NCI-H2171 (cell line): ENCODE measurements at regions not wholly inside any gene's neighbourhood (a gene's known extent, or its start where the extent isn't known, plus 50 kb on each side); places are given as distances from the start of the nearest gene placed in this dataset.
"Not testable (repeated sequence)": the region's sequence is repeated elsewhere in the genome, so short reads cannot be mapped to it uniquely, and the experiment has no call there.

Experiments
- DNase-seq: peaks from one replicate; lab custom pipeline; 2025; lab: John Stamatoyannopoulos, UW

DNA sequence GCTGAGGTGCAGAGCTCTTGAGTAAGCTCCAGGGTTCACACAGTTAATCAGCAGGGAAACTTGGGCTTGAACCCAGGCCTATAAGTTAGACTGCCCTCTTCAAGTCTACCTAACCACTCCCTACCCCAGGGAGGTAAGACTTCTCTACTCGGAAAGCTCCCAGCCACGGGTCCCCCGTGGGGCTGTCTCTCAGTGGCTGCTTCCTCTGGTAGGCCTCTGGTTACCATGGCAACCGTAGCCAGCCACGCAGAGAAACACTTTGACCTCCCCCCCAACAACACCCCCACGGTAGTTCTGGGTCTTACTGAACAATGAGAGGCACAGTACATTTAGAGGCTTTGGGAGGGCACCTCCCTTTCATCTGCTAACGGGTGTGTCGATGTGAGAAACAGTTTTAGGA lies 245.2 kb downstream of the AACS start:
- no peak for DNase-seq

DNA sequence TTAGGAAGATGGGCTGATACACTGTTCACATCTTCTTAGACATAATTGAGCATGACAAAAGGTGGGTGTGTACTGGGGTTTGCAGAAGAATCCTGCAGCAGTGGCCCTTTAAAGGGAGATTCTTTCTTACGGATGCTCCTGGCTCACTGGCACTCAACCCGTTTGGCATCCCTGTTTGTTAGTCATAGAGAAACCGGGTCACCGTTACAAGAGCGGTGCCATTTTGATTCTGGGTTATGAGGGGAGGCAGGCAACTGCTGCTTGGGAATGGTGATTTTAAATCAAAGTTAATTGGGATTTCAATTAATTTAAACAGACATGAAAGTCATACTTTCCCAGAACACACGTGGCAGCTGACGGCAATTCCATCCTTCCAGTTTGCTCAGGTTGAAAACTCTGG lies 245.8 kb downstream of the AACS start:
- no peak for DNase-seq

DNA sequence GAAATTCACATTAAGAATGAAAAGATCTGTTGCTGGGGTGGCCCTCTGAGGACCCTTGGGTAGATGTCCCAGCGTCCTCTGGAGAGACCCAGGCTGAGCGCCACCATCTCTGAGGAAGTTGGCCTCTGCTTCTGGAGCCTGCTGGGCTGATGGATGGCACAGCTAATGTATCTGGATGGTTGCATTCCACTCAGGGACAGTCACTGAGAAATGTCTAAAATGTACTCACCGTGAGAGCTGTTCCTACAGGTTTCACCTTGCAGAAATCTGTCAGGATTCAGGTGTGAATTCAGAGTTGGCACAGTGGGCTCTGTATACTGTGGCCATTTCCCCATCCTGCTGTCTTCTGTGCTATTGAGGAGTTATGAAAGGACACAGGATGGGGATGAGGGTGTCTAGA lies 247.2 kb downstream of the AACS start:
- no peak for DNase-seq

DNA sequence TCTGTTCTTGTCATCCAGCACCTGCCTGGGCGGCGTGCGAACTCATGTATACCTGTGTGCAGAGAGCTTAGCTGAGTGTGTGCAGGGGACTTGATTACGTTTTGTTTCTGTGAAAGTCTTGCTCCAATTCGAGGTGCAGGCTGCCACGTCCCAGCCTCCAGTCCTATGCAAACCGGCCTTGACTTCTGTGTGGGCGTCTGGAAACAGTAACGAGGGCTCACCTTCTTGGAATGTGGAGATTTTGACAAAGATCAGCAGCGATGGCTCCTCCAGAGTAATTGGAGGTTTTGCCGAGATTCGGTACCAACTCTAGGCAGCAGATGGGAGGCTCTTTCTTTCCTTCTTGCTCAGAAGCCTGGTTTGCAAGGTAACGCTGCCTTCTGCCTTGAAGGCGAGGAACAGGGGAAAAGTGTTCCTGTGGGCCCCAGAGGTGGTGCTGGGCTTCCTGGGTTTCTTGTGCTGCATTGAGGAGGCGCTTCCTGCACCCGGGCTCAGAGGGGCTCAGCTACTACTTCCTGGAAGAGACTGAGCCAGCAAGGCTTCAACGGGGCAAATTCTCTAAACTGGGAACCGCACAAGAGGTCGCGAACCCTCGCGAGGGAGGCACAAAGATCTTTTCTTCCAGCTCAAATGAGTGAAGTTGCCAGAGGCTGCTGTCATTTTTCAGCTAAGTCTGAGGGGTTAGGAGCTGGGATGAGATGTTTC lies 249.0 kb downstream of the AACS start:
- no peak for DNase-seq

DNA sequence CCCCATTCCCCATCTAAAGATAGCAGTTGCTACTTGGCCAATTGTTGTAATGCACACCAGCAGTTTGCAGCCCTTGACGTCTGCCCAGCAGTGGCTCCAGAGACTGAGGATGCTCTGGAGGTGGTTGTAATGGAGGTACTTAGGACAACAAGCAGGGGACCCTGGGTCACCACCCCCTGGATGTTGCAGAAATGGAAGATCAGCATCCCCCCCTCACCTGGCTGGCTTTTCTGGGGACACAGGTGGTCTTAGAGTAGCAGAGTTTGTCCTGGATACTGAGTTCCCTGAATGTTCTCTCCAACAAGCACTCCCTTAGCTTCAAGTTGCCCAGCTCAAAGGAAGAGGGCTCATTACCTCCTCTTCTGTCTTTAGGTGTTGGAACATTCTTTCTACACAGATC lies 250.5 kb downstream of the AACS start:
- no peak for DNase-seq

DNA sequence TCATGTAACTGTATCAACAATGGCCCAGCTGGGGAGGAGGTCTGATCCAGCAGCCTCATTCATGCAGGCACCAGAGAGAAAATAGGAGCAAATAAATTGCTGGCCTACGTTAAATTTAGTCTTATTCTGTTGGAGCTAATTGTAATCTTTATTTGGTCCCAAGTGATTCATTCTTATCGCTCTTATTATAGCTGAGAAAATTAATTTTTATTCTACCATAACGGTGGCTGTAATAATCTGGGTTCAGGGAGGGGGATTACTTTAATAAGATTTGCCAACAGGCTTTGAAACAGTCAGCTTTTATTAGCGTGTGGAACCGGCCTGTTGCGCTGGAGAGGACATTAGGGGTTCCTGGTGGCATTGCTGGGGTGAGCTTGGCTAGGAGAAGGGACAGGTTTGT lies 254.9 kb downstream of the AACS start:
- DNase-seq, result no peak

DNA sequence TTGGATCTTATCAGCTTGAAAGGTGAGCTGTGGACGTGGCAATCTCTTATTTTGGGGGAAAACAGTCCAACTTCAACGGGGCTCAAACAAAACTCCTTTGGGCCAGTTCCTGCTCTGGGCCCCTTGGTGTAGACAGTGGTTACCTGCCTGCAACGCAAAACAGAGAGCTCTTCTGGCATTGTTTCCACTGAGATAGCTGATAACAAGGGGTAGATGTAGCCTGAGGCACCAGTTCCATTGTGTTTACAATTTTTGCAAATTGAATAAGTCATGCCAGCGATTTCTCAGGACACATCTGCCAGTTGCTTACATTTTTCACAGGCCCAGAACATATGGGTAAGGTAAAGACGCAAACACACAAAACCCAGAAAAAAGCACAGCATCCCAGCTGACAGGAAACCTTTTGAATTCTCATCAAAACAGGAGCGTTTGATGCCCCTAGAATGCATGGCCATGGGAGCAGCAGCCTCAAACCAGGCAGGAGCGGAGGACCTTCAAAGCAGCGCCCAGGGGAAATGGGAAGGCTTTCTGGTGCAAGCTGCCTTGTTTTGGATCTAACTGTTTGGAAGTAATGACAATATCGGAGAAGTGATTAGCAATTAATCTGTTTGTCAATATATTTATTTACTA lies 259.7 kb downstream of the AACS start:
- no peak for DNase-seq

DNA sequence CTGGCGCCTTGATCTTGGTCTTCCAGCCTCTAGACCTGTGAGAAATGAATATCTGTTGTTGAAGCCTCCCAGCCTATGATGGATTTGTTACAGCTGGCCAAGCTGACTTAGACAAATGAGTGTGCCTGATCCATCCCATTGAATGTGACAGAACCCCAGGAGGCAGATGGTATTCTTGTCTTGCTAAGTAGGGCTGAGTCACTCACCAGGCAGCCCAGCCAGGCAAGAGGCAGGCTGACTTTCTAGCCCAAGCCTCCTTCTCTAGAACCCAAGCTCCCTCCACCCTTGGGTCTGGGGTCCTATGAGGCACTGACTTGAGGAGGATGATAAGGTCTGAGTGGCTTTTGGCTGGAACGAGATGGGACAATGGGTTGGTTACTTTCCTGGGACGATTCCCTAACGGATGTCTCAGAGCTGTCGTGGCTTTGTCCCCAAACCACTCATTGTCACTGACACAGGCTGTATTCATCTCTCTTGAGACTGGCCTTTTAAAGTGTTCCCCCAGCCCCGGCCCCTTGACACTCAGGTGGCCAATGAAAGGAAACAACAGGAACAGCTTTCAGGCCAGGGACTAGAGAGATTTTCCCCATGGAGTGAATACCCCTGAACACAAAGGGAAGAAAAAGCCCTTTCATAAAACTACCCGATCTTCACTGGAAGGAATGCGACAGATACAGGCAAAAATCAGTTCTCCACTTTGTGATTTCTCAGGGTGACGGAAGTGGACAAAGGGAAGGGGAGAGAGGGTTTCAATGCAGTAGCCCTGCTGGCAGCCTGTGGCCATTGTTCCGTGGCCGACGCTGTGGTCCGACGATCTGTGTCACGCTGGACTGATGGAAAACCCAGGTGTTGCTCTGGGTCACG lies 264.2 kb downstream of the AACS start:
- DNase-seq, result no peak

DNA sequence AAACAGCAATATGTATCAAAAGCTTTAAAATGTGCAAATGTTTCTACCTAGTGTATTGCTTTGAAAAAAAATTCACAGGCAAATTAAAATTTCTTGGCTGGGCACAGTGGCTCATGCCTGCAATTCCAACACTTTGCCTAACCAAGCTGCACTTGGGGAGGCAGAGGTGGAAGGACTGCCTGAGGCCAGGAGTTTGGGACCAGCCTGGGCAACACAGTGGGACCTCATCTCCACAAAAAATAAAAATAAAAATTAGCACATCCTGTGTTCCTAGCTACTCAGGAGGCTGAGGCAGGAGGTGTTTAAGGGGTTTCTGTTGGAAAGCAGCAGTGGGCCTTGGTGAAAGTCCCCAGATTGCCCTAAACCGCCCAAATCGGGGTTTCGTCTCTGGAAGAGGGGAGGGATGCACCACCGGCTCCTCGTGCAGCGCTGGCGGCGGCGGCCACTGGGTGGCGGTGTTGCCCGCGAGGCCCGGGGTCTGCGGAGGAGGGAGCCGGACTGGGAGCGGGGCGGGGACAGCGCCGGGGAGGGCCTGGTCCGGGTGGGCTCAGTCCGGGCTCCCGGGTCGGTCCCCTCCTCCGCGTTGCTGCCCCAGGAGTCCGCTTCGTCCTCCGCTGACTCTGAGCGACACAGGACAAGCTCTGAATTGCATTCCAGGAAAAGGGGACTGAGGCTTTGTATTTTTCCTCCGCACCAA lies 265.6 kb downstream of the AACS start:
- no peak for DNase-seq

DNA sequence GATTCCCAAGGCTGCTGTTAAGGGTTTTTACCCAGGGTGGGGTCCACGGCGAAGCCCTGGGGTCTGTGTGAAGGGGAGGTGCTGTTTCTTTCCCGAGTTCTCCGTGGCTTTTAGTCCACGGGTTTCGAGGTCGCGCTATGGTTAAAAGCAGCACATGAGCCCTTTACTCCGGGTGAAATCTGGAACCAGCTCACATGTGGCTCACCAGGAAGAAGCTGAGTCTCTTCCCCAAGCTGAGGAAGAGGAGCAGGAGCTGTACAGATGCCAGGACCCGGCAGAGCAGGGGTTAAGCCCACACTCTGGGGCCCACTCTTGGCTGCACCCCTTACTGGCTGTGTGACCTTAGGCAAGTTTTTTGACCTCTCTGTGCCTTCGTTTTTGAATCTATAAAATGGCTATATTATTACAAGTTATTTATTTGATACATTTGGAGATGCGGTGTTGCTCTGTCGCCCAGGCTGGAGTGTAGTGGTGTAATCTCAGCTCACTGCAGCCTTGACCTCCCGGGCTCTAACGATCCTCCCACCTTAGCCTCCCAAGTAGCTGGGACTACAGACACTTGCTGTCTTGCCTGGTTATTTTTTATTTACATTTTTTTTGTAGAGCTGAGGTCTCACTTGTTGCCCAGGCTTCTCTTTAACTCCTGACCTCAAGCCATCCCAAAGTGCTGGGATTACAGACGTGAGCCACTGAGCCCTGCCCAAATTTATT lies 266.3 kb downstream of the AACS start:
- DNase-seq, result no peak

DNA sequence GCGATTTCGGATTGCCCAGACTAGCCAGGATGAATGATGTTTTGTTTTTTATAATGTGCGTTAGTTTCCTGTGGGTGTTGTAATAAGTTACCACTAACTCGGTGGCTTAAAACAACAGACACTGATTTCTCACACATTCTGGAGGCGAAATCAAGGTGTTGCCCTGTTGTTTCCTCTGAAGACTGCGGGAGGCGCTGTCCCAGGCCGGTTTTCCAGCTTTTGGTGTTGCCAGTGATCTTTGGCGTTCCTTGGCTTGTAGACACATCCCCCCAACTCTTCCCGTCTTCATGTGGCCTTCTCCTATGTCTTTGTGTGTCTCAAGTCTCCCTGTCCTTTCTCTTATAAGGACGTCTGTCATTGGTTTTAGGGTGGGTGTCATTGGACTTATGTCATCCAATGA lies 267.7 kb downstream of the AACS start:
- DNase-seq, result no peak

DNA sequence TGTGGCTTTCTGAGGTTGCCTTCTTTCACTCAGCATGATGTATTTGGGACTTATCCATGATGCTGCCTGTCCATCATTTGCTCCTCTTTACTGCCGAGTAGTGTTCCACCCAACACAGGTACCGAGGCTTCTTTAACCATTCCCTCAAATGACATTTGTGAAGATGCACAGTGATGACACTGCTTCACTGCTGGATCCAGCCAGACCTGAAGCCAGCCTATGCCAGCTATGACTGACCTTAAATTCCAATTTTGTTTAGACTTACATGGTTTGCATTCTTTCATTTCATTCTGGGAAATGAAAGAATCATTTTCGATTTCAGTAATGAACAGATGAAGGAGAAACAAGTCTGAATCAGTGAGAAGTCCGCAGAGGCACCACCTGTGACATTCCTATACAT lies 271.0 kb downstream of the AACS start:
- no peak for DNase-seq

DNA sequence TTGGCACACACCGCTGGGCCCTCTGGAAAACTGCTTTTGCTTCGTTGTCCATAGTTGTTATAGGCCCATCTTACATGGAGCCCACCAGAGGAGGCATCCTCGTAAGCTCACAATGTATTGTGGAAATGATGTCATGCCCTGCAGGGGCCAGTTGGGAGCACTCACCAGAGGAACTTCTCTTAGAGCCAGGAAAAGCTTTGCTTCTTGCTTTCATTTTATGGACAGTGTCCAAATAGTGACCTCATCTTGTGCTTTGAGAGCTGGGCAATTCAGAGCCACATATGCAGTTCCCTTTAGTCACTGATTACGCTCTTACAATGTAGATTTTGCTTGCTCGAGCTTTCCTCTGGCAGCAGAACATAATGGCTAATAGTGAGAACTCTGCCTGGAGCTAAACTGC lies 275.6 kb downstream of the AACS start:
- no peak for DNase-seq

DNA sequence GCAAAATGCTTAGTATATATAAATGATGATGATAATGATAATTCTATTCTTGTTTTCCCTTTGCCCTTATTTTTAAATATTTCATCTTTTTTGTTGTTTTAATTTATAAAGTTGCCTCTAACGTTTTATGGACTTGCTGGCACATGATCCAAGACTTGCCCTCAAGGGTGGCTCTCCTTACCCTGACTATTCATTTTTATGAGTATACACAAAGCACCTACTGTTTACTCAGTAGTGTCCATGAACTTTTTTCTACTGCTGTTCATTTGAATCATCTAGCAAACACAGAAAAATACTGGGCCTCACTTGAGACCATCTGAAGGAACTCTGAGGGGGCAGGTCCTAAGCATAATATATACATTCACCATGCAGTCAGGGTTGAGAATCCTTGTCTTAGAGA lies 276.2 kb downstream of the AACS start:
- no peak for DNase-seq

DNA sequence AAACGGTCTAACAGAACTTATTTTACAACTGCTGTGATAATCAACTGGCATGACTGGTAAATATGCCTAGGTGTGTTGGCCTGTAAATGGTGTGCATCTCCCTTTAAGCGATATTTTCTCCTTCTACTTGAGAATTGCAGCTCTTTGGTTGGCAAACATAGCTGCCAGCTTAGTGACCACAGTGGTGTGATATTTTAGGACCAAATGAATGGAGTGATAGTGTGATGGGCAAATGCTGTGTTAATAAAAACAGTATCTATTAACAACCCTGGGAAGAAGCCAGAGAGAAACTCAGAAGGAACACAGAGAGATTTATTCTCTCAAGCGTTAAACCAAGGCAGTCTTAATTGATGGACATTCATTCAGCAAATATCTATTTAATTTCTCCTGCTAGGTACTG lies 278.4 kb downstream of the AACS start:
- DNase-seq, result no peak

DNA sequence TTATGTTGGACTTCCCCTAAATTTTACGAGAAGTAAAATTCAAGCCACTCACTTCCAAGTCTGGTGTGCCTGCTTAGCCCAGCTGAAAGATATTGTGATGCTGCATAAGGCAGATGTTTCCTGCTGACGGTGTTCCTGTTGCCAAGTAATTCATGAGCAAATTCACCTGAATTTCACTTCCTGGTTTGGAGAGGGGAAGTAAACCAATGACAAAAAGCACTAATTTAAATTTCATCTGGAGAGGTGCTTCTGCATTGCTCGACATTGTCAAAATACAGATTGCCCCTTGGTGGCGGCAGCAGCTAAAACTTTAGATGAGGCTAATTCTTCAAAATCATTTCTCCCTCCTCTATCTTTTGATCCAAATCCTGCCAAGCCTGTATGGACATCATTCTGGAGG lies 281.1 kb downstream of the AACS start:
- no peak for DNase-seq

DNA sequence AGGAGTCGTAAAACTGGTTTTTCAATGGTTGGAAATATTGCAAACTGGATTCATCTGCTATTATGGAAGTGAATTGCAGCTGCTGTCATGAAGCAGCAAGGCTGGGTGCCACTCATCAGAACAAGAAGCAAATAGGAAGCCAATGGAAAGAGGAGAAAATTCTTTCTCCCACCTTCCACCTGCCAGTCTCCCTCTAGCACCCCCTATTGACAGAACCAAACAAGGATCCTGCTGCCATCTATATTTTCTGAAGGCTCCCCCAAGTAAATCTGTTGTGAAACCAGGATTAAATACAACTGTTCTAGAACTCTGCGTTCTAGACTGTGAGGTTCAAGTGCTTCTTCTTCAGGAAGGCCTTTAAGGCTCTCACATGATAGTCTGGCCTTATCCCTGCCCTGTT lies 286.6 kb downstream of the AACS start:
- DNase-seq, result no peak

DNA sequence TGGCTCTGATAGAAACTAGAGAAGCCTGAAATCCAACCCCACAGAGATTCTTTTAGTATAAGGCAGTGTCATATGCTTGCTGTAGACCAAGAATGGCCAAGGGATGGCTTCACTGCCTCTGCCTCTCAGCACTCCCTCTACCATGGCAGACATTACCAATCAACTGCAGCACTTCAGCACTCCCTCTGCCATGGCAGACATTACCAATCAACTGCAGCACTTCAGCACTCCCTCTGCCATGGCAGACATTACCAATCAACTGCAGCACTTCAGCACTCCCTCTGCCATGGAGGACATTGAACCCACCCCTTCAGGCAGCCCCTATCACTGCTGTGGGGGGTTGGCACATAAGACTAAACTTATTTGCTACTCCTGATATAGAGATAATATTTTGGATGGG lies 287.8 kb downstream of the AACS start:
- DNase-seq, result not testable (repeated sequence)

DNA sequence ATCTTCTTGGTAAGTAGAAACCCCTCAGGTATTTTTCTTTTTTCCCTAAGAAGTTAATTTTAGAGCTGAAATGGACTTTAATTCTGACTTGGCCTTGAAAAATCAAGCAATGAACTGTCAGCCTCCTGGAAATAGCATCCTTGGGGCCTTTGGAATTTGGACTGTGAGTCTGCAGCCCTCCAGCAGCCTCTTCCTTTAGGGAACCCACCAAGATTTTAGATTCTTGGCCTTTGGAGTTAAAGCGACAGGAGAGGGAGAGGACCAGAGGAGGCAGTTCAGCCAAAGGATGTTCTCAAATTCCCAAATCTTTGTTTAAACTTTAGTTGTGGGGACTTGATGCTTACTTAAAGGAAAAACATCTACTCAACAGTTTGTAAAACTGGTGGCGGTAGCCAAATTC lies 288.6 kb downstream of the AACS start:
- no peak for DNase-seq

DNA sequence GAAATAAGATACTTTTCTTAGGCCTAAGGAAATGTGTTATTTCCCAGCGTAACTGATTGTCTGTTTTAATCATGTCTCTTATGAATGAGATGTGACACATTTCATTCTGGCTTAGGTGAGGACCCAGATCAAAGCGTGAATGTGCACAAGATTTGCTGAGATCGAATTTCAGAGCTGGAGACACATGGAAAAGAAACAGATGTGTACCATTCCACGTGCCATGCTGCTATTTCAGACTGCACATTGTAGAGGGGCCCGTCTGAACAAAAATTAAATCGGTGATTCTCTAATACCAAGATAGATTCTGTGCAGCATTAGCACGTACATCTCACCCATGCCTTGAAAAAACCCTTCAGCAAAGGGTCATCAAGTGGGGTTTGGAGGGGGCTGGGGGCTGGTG lies 290.4 kb downstream of the AACS start:
- DNase-seq, result no peak

DNA sequence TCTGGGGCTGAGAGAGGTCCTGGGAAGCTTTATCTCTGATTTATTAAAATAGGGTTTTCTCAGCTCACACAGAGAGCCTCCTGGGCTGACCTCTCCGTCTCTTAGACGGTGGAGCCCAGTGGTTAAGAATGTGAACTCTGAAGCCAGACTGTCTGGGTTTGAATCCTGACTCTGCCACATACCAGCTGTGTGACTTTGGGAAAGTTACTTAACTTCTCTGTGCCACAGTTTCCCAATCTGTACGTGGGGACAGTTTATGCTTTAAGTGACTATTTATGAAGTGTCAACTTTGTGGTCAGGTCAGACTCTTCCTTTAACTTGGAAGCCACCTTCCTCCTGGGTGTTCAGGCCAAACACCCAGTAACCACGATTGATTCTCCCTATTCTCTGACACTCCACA lies 290.9 kb downstream of the AACS start:
- DNase-seq, result no peak

DNA sequence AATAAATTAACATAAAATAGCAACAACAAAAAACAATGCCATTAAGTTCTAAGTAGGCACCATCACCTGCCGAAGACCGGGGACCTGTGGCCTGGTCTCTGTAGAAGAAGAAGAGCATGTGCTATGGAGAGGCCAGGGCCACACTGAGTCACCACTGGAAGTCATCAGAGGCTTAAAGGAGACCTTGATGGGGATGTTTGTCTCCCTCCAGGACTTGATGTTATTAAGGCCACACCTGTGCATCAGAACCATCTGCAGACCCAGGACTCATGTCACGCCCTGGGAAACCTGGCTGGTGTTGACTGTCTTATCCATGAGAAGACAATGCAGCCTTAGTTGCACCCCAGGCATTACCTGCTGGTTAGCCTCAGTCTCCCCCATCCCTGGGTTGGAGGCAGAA lies 292.3 kb downstream of the AACS start:
- no peak for DNase-seq
